ENCODE measurements at regions not wholly inside any gene's neighbourhood (a gene's known extent, or its start where the extent isn't known, plus 50 kb on each side); places are given as distances from the start of the nearest gene placed in this dataset.

- TF ChIP-seq POLR2AphosphoS5 (IDR thresholded peaks at IDR 0.05), result no peak
- TF ChIP-seq CTCF (IDR thresholded peaks at IDR 0.05), result no peak
- TF ChIP-seq POLR2A (IDR thresholded peaks at IDR 0.05), result no peak
Observed at GRCh38 chr1:93743465-93743864, 61.8 kb upstream of the BCAR3 start.
